Mucosa of gallbladder (tissue), 1 donor: ENCODE measurements at regions not wholly inside any gene's neighbourhood (a gene's known extent, or its start where the extent isn't known, plus 50 kb on each side); places are given as distances from the start of the nearest gene placed in this dataset.
"Not testable (repeated sequence)": the region's sequence is repeated elsewhere in the genome, so short reads cannot be mapped to it uniquely, and the experiment has no call there.

Experiments
- DNase-seq: peaks from one replicate; pipeline ENCODE4 v3.0.0-alpha.2; 2020; ENCODE audit warnings: low spot score
- donor health status: DM: no; HTN: no; CAD: no.

- no peak for DNase-seq
These were observed 119.3 kb upstream of the SLC7A14 start for GRCh38 chr3:170705131-170705530.

- DNase-seq = no peak
These were observed 117.3 kb upstream of the SLC7A14 start for GRCh38 chr3:170703121-170703588.

GRCh38 chr3:170701696-170702678, 116.1 kb upstream of the SLC7A14 start:
- DNase-seq = no peak

GRCh38 chr3:170700054-170700404, 114.2 kb upstream of the SLC7A14 start:
- no peak for DNase-seq

GRCh38 chr3:170699158-170700053, 113.5 kb upstream of the SLC7A14 start:
- DNase-seq = peak; percentile 41

- no peak for DNase-seq
These were observed 112.0 kb upstream of the SLC7A14 start for GRCh38 chr3:170697908-170698307.

- no peak for DNase-seq
These were observed 111.3 kb upstream of the SLC7A14 start for GRCh38 chr3:170697131-170697530.

- no peak for DNase-seq
These were observed 109.7 kb upstream of the SLC7A14 start for GRCh38 chr3:170695486-170696064.

- no peak for DNase-seq
These were observed 106.8 kb upstream of the SLC7A14 start for GRCh38 chr3:170692720-170693119.

- DNase-seq = no peak
These were observed 104.7 kb upstream of the SLC7A14 start for GRCh38 chr3:170690661-170690981.

- DNase-seq = peak; percentile 58
These were observed 104.2 kb upstream of the SLC7A14 start for GRCh38 chr3:170689893-170690660.

GRCh38 chr3:170689296-170689829, 103.5 kb upstream of the SLC7A14 start:
- no peak for DNase-seq

GRCh38 chr3:170688222-170688621, 102.3 kb upstream of the SLC7A14 start:
- DNase-seq = not testable (repeated sequence)

- no peak for DNase-seq
These were observed 94.7 kb upstream of the SLC7A14 start for GRCh38 chr3:170680593-170680992.

GRCh38 chr3:170679190-170679589, 93.3 kb upstream of the SLC7A14 start:
- DNase-seq = no peak

- no peak for DNase-seq
These were observed 84.6 kb upstream of the SLC7A14 start for GRCh38 chr3:170670504-170670903.

GRCh38 chr3:170662986-170663385, 77.1 kb upstream of the SLC7A14 start:
- not testable (repeated sequence) for DNase-seq

- no peak for DNase-seq
These were observed 74.3 kb upstream of the SLC7A14 start for GRCh38 chr3:170660139-170660538.

GRCh38 chr3:170657312-170657711, 71.4 kb upstream of the SLC7A14 start:
- no peak for DNase-seq

GRCh38 chr3:170656284-170656683, 70.4 kb upstream of the SLC7A14 start:
- no peak for DNase-seq

GRCh38 chr3:170653801-170654200, 67.9 kb upstream of the SLC7A14 start:
- DNase-seq = no peak
